NCI-H1436 treated with DMSO at 0.1 percent for 48 hours (cell line): ENCODE measurements at regions not wholly inside any gene's neighbourhood (a gene's known extent, or its start where the extent isn't known, plus 50 kb on each side); places are given as distances from the start of the nearest gene placed in this dataset.

Experiments used
- DNase-seq: peaks from one replicate; lab custom pipeline; 2025; lab: John Stamatoyannopoulos, UW

- DNase-seq = no peak
Observed at GRCh38 chr6:101296169-101296960, 97.1 kb upstream of the GRIK2 start.

DNA sequence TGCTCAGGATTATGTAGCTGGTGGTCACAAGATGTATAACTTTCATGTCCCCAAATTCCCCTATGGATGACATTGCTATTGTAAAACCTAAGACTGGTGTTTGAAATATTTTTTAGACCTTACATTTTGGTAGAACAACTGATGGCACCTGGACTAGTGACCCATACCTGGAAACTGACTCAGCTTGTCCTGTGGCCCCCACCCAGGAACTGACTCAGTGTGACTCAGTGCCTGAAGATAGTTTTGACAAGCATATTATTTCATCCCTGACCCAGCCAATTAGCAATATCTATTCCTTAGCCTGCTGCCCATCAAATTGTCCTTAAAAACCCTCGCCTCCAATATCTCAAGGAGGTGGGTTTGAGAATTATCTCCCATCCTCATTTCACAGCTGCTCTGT, 90.9 kb upstream of the GRIK2 start:
- DNase-seq = no peak

DNA sequence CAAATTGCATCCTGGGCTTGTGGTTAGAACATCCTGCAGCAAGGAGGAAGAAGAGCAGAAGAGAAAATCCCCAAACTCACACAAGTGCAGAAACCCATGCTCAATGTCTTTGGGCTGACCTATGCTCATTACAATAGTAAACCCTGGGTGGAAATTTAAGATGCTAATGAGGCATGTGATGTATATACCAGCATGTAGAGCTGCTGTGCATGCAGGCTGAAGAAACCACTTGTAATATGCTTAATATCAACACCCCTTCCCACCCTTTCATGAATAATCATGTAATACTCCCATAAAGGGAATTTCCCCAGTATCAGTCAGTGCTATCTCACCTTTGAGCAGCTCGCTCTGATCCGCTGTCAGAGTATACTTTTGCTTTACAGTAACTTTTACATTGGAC, 90.0 kb upstream of the GRIK2 start:
- no peak for DNase-seq

DNA sequence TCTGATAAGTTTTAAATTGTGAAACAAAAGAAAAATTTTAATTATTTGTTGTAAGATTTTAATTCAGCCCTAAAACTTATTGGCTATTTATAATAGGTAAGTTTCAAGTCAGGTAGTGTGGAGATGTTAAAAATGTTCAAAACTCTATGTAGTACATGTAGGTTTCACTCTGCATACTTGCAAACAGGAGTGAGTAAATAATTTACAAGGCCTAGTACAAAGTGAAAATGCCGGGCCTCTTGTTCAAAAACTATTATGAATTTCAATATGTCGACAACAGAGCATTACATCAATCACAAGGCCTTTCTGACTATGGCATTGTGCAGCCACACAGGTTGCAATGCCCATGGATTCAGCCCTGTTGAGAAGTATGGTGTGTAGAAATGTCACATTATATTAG, 80.9 kb upstream of the GRIK2 start:
- DNase-seq = no peak

DNA sequence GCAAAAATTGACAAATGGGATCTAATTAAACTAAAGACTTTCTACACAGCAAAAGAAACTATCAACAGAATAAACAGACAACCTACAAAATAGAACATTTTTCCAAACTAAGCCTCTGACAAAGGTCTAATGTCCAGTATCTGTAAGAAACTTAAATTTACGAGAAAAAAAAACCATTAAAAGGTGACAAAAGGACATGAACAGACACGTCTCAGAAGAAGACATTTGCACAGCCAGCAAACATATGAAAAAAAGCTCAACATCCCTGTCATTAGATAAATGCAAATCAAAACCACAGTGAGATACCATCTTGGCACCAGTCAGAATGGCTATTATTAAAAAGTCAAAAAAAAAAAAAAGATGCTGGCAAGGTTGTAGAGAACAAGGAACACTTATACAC, 70.6 kb upstream of the GRIK2 start:
- DNase-seq = no peak

- no peak for DNase-seq
Observed at GRCh38 chr6:101326411-101326810, 67.1 kb upstream of the GRIK2 start.

DNA sequence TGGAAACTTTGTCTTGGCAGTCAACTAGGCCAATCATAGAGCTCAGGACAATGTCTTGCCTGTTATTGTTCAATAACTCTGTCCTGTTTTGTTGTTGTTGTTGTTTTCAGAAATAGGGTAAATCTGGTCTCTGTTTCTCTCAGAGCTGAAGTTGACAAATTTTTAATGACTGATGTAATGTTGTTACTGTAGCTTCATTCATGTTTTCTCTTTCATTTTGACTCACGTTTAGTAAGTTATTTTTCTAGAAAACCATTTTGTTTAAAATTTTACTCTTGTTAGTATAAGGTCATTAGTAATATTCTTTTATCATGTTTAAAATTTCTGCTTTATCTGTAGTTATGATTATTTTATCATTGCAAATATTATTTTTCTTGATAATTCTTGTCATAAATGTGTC, 51.6 kb upstream of the GRIK2 start:
- no peak for DNase-seq
